Subcutaneous abdominal adipose tissue (tissue), 5 donors: ENCODE measurements at regions not wholly inside any gene's neighbourhood (a gene's known extent, or its start where the extent isn't known, plus 50 kb on each side); places are given as distances from the start of the nearest gene placed in this dataset.
"Not testable (repeated sequence)": the region's sequence is repeated elsewhere in the genome, so short reads cannot be mapped to it uniquely, and the experiment has no call there.

ENCODE experiments used
- H3K27ac ChIP-seq: one replicate; pipeline ENCODE4 v1.7.0; 2013; ENCODE audit warnings: low read depth, mild to moderate bottlenecking, inconsistent platforms, low read length, moderate library complexity
- H3K27me3 ChIP-seq, 5 donors: one replicate each; pipeline ENCODE4 v1.7.0; 2013; ENCODE audit warnings: low read length in 5 of 5, inconsistent platforms in 1 of 5; ENCODE audit not compliant: control insufficient read depth in 5 of 5, insufficient read depth in 4 of 5
- H3K36me3 ChIP-seq, 5 donors: one replicate each; pipeline ENCODE4 v1.7.0; 2013; ENCODE audit warnings: low read length in 5 of 5; ENCODE audit not compliant: control insufficient read depth in 5 of 5, insufficient read depth in 5 of 5
- H3K4me1 ChIP-seq, 5 donors: one replicate each; pipeline ENCODE4 v1.7.0; 2013; ENCODE audit warnings: low read length in 5 of 5, mild to moderate bottlenecking in 3 of 5, moderate library complexity in 1 of 5; ENCODE audit not compliant: control insufficient read depth in 5 of 5, insufficient read depth in 5 of 5
- H3K4me3 ChIP-seq, 5 donors: one replicate each; pipeline ENCODE4 v1.7.0; 2013; ENCODE audit warnings: low read length in 5 of 5, low read depth in 1 of 5
- H3K9ac ChIP-seq, 5 donors: one replicate each; pipeline ENCODE4 v1.7.0; 2013; ENCODE audit warnings: low read length in 5 of 5, mild to moderate bottlenecking in 4 of 5, moderate library complexity in 3 of 5
- H3K9me3 ChIP-seq, 5 donors: one replicate each; pipeline ENCODE4 v1.7.0; 2013; ENCODE audit warnings: low read length in 5 of 5; ENCODE audit not compliant: control insufficient read depth in 5 of 5
- donor health status: healthy.
- donor health status: healthy.
- donor health status: healthy.
- donor health status: healthy.
- donor health status: healthy.

DNA sequence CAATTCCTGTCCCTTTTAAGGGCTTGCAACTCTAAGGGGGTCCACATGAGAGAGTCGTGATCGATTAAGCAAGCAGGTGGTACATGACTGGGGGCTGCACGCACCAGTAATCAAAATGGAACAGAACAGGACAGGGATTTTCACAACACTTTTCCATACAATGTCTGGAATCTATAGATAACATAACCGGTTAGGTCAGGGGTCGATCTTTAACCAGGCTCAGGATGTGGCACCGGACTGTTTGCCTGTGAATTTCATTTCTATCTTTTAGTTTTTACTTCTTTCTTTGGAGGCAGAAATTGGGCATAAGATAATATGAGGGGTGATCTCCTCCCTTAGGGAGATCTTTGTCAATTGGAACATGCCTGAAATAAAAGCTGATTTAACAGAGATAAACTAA is 370.1 kb downstream of the IPMK start:
- H3K27ac ChIP-seq = no peak overlapping the region
- peaks cover 0 to 13% (median 2%) of the 10 kb centered on the region in 5 donors for H3K9me3 ChIP-seq
- H3K9ac ChIP-seq = no peak overlapping the region
- no peaks in the 10 kb centered on the region for H3K27me3 ChIP-seq
- H3K4me3 ChIP-seq = no peak overlapping the region
- no peaks in the 10 kb centered on the region for H3K36me3 ChIP-seq
- H3K4me1 ChIP-seq = no peaks in the 10 kb centered on the region

DNA sequence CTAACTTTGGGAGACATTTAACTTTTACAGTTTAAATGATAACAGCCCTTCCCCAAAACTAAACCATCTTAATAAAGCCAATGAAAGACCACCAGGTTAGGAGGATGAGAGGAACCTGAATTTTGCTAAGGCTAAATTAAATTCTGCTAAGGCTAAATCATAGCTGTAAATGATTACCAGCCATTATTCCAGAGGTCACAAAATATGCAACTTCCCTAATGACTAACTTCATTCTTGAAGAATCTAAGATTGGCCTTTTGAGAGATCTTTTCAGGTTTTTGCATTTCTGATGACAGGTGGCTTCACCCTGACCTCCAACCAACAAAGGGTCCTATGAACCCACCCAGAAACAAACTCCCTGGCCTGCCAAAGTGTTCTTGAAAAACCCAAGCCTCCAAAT is 373.3 kb downstream of the IPMK start:
- H3K4me1 ChIP-seq = no peaks in the 10 kb centered on the region
- H3K36me3 ChIP-seq = no peaks in the 10 kb centered on the region
- no peaks in the 10 kb centered on the region for H3K27me3 ChIP-seq
- H3K9ac ChIP-seq = no peak overlapping the region
- H3K4me3 ChIP-seq = no peak overlapping the region
- H3K27ac ChIP-seq = no peak overlapping the region
- peaks cover 0 to 2% (median 0%) of the 10 kb centered on the region in 5 donors for H3K9me3 ChIP-seq

DNA sequence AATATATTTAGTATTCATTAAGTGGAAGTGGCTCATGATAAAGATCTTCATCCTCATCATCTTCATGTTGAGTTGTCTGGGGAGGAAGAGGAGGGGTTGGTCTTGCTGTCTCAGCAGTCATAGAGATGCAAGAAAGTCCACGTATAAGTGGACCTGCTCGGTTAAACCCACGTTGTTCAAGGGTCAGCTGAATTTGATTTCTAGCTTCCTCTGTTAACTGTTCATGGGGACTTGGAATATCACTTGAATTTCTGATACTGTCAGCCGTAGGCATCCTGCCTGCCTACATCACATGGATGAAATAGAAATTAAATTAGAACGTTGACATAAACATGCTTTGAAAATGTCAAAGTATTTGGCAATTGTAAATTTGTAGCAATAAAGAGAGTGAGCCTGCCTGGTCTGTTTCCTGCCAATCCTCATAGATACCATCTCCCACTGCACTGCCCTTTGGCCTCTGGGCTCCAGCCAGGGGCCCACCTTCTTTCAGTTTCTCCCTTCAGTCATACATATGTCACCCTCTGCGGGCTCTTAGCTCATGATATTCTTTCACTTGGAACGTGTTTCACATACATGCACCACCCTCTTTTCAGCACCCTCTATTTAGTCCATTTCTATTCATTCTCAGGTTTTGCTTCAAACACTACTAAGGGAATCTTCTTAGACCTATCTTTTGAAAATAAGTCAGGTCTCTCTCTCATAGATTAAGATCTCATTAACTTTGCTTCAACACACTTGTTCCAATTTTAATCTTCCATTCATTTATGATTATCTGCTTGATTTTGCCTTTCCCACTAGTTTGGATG is 376.3 kb downstream of the IPMK start:
- Histone ChIP-seq H3K4me3 (no peak overlapping the region), H3K9me3 (peaks cover 0 to 2% (median 0%) of the 10 kb centered on the region in 5 donors)

GRCh38 chr10:57890691-57891090 is 377.0 kb downstream of the IPMK start:
- Histone ChIP-seq H3K36me3 (no peaks in the 10 kb centered on the region), H3K9ac (no peak overlapping the region), H3K27ac (no peak overlapping the region), H3K4me1 (no peaks in the 10 kb centered on the region), H3K27me3 (no peaks in the 10 kb centered on the region), H3K4me3 (no peak overlapping the region), H3K9me3 (peaks cover 0 to 2% (median 0%) of the 10 kb centered on the region in 5 donors)

More for the DNA sequence above, 376.3 kb downstream of the IPMK start:
- Histone ChIP-seq H3K9ac (no peak overlapping the region), H3K27ac (no peak overlapping the region), H3K36me3 (no peaks in the 10 kb centered on the region), H3K4me1 (no peaks in the 10 kb centered on the region), H3K27me3 (no peaks in the 10 kb centered on the region)

- H3K9ac ChIP-seq, H3K36me3 ChIP-seq, H3K9me3 ChIP-seq, H3K27me3 ChIP-seq, H3K4me3 ChIP-seq, H3K27ac ChIP-seq, H3K4me1 ChIP-seq: not testable (repeated sequence)
Measured at GRCh38 chr10:57885618-57885968, 382.1 kb downstream of the IPMK start.

DNA sequence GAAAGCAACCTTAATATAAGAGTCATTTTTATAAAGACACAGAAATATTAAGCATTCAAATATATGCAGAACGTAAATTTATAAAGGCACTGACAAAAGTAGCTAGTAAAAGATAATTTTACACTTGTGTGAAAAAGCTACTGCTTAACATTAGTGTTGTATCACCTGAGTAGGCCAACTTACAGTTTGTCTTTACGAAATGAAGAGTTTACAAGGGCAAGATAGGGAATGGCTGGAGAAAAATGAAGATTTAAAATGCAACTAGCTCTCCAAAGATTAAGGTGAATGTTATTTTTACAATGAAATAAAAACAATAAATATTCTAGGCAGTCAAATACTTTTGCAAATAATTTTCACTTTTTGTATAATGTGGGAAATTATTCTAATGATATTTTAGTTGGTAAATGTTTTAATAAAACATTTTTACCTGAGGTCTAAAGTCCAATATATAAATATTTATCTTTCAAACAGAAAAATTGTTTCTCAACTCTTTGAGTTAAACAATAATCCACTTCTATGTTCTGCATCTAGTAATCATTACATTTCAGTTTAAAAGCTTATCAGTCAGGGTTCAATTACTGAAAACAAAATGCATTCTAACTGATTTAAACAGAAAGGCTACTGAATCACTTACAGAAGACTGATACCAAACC is 382.6 kb downstream of the IPMK start:
- H3K9ac ChIP-seq = no peak overlapping the region
- H3K27me3 ChIP-seq = no peaks in the 10 kb centered on the region
- H3K27ac ChIP-seq = no peak overlapping the region
- H3K36me3 ChIP-seq = no peaks in the 10 kb centered on the region
- H3K4me3 ChIP-seq = no peak overlapping the region
- no peaks in the 10 kb centered on the region for H3K9me3 ChIP-seq
- H3K4me1 ChIP-seq = no peaks in the 10 kb centered on the region

GRCh38 chr10:57884407-57884806 is 383.3 kb downstream of the IPMK start:
- Histone ChIP-seq H3K9ac (no peak overlapping the region), H3K9me3 (no peaks in the 10 kb centered on the region), H3K27me3 (no peaks in the 10 kb centered on the region), H3K27ac (no peak overlapping the region), H3K4me1 (no peaks in the 10 kb centered on the region), H3K36me3 (no peaks in the 10 kb centered on the region), H3K4me3 (no peak overlapping the region)

DNA sequence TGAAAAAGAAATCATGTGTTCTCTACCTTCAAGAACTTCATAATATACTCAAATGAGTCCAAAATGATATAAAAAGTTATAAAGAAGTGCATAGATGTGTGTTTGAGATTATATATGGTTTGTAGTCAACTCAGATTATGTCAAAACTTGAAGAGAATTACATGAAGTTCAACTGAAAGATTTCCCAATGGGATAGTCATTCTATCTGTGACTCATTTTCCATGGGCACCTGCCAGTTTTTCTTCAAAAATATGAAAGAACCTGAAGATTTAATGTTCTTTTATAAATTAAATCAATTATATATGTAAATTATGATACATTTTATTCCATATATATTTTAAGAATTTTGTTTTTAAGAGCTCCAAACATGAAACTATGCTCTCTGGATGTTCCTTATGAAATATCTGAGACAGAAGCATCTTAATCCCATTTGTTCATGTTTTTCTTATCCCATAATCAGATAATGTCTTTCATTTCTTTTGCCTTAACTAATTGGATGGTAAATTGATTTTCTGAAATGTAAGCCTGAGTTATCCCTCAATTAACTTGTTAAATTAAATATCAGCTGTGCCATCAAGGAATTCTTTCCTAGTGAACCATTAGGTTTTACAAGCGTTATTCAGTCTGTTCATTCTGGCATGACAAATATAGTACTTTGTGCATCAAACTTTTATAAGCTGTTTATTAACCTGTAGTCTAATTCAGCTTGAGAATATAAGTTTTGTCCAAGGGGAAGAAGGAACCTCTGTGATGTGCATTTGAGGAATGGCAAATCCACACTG is 387.1 kb downstream of the IPMK start:
- Histone ChIP-seq H3K27ac (no peak overlapping the region), H3K9ac (no peak overlapping the region), H3K9me3 (no peaks in the 10 kb centered on the region), H3K4me3 (no peak overlapping the region), H3K27me3 (no peaks in the 10 kb centered on the region), H3K36me3 (no peaks in the 10 kb centered on the region), H3K4me1 (no peaks in the 10 kb centered on the region)

DNA sequence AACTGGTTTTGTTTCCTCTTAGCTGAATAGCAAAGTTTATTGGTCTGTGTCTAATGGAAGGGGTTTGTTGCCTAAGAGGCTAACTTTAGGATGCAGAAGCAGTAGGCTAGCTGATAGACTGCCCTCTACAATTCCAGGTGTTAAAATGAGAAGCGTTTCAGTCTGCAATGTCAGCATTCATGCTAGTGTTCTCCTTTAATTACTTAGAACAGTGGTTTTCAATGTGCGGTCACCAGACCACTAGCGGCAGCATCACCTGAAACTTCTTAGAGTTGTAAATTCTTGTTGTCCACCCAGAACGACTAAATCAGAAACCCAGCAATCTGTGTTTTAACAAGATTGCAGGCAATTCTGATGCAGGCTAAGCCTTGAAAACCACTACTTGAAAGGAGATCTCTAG is 392.9 kb downstream of the IPMK start:
- H3K4me1 ChIP-seq = no peaks in the 10 kb centered on the region
- no peaks in the 10 kb centered on the region for H3K9me3 ChIP-seq
- no peak overlapping the region for H3K9ac ChIP-seq
- H3K27ac ChIP-seq = no peak overlapping the region
- no peaks in the 10 kb centered on the region for H3K27me3 ChIP-seq
- H3K4me3 ChIP-seq = no peak overlapping the region
- H3K36me3 ChIP-seq = no peaks in the 10 kb centered on the region

GRCh38 chr10:57867241-57867640 is 400.5 kb downstream of the IPMK start:
- Histone ChIP-seq H3K4me1 (no peaks in the 10 kb centered on the region), H3K36me3 (no peaks in the 10 kb centered on the region), H3K27ac (no peak overlapping the region), H3K9me3 (no peaks in the 10 kb centered on the region), H3K4me3 (no peak overlapping the region), H3K9ac (no peak overlapping the region), H3K27me3 (peaks cover 0 to 2% (median 0%) of the 10 kb centered on the region in 5 donors)
